NCI-H128 (cell line): ENCODE measurements at regions not wholly inside any gene's neighbourhood (a gene's known extent, or its start where the extent isn't known, plus 50 kb on each side); places are given as distances from the start of the nearest gene placed in this dataset.
"Not testable (repeated sequence)": the region's sequence is repeated elsewhere in the genome, so short reads cannot be mapped to it uniquely, and the experiment has no call there.

Source experiments
- DNase-seq: peaks from one replicate; lab custom pipeline; 2025; ENCODE audit not compliant: unreplicated experiment; lab: John Stamatoyannopoulos, UW

- no peak for DNase-seq
Measured at GRCh38 chr14:47935332-47935731, 259.9 kb upstream of the MDGA2 start.

GRCh38 chr14:47929334-47929733 is 253.9 kb upstream of the MDGA2 start:
- no peak for DNase-seq

- no peak for DNase-seq
Measured at GRCh38 chr14:47921133-47921532, 245.7 kb upstream of the MDGA2 start.

GRCh38 chr14:47919997-47920396 is 244.6 kb upstream of the MDGA2 start:
- DNase-seq: no peak

- DNase-seq: no peak
Measured at GRCh38 chr14:47919334-47919846, 244.0 kb upstream of the MDGA2 start.

GRCh38 chr14:47917344-47917954 is 242.0 kb upstream of the MDGA2 start:
- no peak for DNase-seq

- not testable (repeated sequence) for DNase-seq
Measured at GRCh38 chr14:47901141-47901540, 225.7 kb upstream of the MDGA2 start.

GRCh38 chr14:47899685-47900084 is 224.3 kb upstream of the MDGA2 start:
- no peak for DNase-seq

- no peak for DNase-seq
Measured at GRCh38 chr14:47874350-47874749, 198.9 kb upstream of the MDGA2 start.

GRCh38 chr14:47872588-47872987 is 197.2 kb upstream of the MDGA2 start:
- no peak for DNase-seq

GRCh38 chr14:47863441-47863840 is 188.0 kb upstream of the MDGA2 start:
- DNase-seq: no peak

GRCh38 chr14:47857646-47858045 is 182.2 kb upstream of the MDGA2 start:
- DNase-seq: no peak

GRCh38 chr14:47852278-47852677 is 176.9 kb upstream of the MDGA2 start:
- no peak for DNase-seq

- DNase-seq: no peak
Measured at GRCh38 chr14:47846008-47846407, 170.6 kb upstream of the MDGA2 start.

GRCh38 chr14:47843236-47843635 is 167.8 kb upstream of the MDGA2 start:
- no peak for DNase-seq

- DNase-seq: no peak
Measured at GRCh38 chr14:47833011-47833410, 157.6 kb upstream of the MDGA2 start.

GRCh38 chr14:47826809-47827208 is 151.4 kb upstream of the MDGA2 start:
- no peak for DNase-seq

GRCh38 chr14:47822326-47822725 is 146.9 kb upstream of the MDGA2 start:
- DNase-seq: no peak

- DNase-seq: no peak
Measured at GRCh38 chr14:47821135-47821534, 145.7 kb upstream of the MDGA2 start.

- no peak for DNase-seq
Measured at GRCh38 chr14:47790477-47790876, 115.1 kb upstream of the MDGA2 start.

- no peak for DNase-seq
Measured at GRCh38 chr14:47785058-47785457, 109.7 kb upstream of the MDGA2 start.

GRCh38 chr14:47778631-47779030 is 103.2 kb upstream of the MDGA2 start:
- DNase-seq: no peak

GRCh38 chr14:47772652-47773051 is 97.2 kb upstream of the MDGA2 start:
- DNase-seq: no peak
